Right ventricle myocardium superior (tissue), 1 donor: ENCODE measurements at regions not wholly inside any gene's neighbourhood (a gene's known extent, or its start where the extent isn't known, plus 50 kb on each side); places are given as distances from the start of the nearest gene placed in this dataset.

Source experiments
- ATAC-seq: fragments of 200-7000 bp; cut with Tn5 transposase; one replicate; pipeline ENCODE4 v1.9.1; 2020; ENCODE audit warnings: mild to moderate bottlenecking; ENCODE audit not compliant: poor library complexity
- DNase-seq: peaks from one replicate; pipeline ENCODE4 v3.0.0-alpha.2; 2020
- intact Hi-C: fragments of 100-400 bp; cut with DNase I; formaldehyde crosslinking; loops from one replicate; pipeline ENCODE4 v1.11.2; 2022
- donor health status: DM: no; HTN: yes; CAD: no; lungs with severe emphysema.

DNA sequence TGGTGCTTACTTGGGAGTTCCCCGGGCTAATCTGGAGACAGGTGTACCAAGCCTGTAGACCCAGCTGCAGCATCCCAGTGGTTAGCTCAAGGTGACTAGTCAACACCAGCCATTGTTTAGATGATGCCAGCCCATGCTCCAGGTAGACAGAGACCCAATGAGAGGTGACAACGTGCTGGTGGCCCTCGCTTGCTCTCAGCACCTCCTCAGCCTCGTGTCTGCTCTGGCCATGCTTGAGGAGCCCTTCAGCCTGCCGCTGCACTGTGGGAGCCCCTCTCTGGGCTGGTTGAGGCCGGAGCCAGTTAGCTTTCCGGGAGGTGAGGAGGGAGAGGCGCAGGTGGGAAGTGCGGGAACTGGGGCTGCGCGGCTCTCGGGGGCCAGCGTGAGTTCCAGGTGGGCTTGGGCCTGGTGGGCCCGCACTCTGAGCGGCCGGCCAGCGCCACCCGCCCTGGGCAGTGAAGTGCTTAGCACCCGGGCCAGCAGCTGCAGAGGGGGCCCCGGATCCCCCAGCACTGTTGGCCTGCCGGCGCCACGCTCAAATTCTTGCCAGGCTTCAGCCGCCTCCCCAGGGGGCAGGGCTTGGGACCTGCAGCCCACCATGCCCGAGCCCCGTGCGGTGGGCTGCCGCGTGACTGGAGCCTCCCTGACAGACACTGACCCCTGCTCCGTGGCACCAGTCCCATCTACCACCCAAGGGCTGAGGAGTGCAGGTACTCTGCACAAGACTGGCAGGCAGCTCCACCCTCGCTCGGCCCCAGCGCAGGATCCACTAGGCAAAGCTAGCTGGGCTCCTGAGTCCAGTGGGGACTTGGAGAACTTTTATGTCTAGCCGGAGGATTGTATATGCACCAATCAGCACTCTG lies 85.9 kb upstream of the VSTM2B start:
- ATAC-seq (no peak), DNase-seq (no peak)
- intact Hi-C loops, result no loop called here

DNA sequence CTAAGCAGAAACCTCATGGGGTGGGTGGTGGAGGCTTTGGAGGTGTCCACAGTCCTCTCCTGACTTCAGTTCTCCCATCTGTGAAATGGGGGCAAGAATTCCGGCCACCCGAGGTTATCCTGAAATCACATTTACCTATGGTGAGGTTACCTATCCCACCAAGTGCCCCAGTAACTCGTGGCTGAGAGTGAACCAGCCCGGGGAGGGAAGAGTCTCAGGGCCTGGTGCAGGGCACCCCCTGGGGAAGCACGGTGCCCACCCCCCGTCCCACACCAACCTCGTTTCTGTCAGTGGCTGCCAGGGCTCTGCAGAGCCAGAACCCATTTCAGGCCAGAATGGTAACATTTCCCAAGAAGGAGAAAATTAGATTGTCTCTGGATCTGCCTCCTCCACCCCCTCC lies 83.7 kb upstream of the VSTM2B start:
- ATAC-seq (no peak), DNase-seq (no peak)
- intact Hi-C loops, result no loop called here

DNA sequence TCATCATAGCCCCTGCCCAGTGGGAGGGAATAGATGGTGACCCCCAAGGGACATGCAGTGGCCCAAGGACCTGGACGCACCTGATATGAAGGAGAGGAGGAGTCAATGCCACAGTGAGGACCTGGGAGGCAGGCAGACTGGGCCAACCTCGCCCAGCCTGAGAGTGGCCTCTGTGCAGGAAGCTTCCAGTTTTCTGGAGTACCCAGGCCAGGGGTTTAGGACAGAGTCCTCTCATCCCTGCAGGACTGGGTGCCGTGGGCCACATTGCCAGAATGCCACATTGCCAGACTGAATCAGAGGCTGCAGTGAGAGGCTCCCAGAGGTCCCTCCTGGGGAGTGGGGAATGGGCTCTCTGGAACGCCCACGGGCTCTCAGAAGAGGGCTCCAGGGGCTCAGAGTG lies 82.9 kb upstream of the VSTM2B start:
- no peak for DNase-seq
- ATAC-seq, result no peak
- intact Hi-C loops, result no loop called here

DNA sequence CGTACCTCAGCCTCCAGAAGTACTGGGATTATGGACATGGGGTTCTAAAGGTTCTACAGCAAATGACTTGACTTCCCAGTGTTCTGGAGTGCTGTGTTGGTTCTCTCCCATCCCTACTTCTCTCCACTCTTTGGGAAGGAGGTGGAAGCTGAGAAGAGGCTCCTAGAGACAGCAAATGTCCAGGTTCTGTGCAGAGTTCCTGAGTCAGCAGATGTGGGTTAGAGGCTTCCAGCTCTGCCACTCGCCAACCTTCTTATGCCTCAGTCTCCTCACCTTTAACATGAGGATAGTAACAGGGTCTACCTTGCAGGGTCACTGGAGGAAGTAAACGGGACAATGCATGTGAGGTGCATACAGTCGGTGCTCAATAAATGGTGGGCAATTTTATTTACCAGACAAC lies 80.5 kb upstream of the VSTM2B start:
- intact Hi-C loops, result no loop called here
- ATAC-seq (no peak), DNase-seq (no peak)

DNA sequence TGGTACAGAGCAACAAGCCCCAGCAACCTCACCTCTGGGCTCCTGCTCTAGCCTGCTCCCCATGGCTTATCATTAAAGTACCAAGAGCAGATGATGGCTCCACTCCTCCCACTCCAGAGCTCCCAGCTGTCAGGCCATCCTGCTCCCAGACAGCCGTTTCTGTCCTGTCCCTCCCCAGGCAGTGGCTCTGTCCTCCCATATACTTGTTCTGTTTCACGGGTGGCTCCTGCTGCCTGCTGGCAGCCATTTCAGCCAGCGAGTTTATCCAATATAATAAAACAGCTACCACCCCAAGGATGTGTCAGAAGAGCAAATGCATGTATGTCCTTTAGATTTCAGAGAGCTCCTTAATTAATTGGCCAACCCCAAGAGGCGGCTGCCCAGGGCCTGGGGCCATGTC lies 79.4 kb upstream of the VSTM2B start:
- ATAC-seq (no peak), DNase-seq (no peak)
- intact Hi-C loops, result no loop called here

- no peak for ATAC-seq
- intact Hi-C loops, result no loop called here
These were observed 77.7 kb upstream of the VSTM2B start for GRCh38 chr19:29448046-29448445.

DNA sequence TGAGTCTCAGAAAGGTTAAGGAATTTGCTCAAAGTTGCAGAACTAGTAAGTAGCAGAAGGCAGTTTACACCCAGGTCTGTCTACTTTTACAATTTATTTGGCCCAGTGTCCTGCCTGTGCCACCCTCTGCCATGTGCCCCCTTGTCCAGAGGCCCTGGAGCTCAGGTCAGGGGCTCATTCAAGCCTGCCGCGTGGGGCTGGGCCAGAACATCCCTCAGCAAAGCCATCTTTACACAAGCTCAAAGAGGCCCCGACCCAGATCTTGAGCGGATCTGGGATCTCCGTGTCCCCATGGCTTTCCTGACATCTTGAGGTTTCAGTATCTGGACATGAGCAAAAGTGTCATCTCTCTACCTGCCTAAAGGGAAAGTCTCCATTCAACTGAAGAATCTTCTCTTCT lies 76.4 kb upstream of the VSTM2B start:
- intact Hi-C loops, result no loop called here
- ATAC-seq (no peak), DNase-seq (no peak)

More at GRCh38 chr19:29448046-29448445, 77.7 kb upstream of the VSTM2B start:
- DNase-seq, result no peak

DNA sequence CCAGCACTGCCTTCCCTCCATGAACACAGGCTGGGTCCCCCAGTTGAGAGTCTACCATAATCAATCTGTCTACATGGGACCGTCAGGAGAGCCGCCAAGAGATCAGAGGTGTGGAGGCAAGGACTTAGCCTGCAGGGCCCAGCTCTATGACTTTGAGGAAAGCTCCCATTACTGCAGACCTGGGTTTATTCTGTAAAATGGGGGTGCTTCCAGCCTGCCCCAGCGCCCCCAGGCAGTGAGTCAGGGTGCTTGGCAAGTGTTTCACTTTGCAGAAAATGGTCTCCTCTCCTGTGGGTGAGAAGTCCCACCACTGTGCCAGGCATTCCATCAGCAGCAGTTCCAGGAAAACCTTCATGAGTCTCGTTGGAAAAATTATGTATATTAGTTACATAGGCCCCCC lies 75.5 kb upstream of the VSTM2B start:
- DNase-seq, result no peak
- intact Hi-C loops, result no loop called here
- no peak for ATAC-seq

GRCh38 chr19:29450812-29451211 lies 75.0 kb upstream of the VSTM2B start:
- ATAC-seq, result no peak
- intact Hi-C loops, result no loop called here
- no peak for DNase-seq

DNA sequence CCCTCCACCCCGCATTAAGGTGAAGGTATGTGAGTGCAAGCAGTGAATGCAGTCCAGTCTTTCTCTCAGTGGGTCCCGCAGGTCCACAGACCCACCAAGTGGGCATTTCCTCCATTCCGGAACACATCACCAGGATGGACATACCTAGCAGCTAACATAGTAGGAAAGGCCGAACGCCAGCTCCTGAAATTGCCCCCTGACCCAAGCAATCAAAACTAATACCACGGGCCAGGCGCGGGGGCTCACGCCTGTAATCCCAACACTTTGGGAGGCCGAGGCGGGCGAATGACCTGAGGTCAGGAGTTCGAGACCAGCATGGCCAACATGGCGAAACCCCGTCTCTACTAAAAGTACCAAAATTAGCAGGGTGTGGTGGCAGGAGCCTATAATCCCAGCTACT lies 71.7 kb upstream of the VSTM2B start:
- ATAC-seq (no peak), DNase-seq (no peak)
- intact Hi-C loops, result no loop called here

DNA sequence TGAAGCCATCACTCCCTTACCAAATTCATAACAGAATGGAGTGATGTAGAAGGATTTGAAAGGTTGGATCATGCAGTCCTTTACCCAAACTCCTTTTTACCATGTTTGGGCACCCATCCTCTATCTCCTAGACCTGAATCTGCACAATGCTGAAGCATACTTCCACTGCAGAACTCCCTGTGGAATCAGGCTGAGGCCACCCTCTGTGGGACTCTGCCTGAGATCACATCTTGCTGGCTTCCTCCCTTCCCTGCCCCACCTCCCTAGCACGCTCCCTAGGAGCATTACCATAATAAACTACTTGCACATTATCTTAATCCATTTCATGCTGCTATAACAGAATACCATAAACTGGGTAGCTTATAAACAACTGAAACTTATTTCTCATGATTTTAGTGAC lies 68.4 kb upstream of the VSTM2B start:
- ATAC-seq (no peak), DNase-seq (no peak)
- intact Hi-C loops, result no loop called here

- ATAC-seq (no peak), DNase-seq (no peak)
- intact Hi-C loops, result no loop called here
These were observed 57.9 kb upstream of the VSTM2B start for GRCh38 chr19:29467824-29468401.

DNA sequence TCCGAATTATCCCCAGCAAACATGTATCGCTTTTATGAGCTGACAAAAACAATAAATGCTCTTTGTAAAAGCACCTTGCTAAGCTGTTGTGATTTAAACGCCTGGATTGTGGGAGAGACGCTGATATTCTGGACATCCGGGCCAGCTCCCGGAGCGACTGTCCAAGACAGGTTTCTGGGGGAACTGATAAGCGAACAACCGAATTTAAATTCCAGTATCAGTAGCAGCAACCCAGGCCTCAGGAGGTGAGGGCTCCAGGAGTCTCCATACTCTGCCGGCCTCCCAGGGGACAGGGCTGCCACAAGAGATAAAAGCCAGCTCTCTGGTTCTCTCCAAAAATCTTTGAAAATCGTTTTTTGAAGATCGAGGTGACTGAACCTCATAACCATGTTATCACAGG lies 50.3 kb upstream of the VSTM2B start:
- DNase-seq, result no peak
- intact Hi-C loops, result no loop called here
- ATAC-seq, result no peak
